HG02885 (cell line): ENCODE measurements at regions not wholly inside any gene's neighbourhood (a gene's known extent, or its start where the extent isn't known, plus 50 kb on each side); places are given as distances from the start of the nearest gene placed in this dataset.
A peak's percentile ranks its signal among the peaks of the same experiment; 100 is the strongest.
"Not testable (repeated sequence)": the region's sequence is repeated elsewhere in the genome, so short reads cannot be mapped to it uniquely, and the experiment has no call there.

Experiments
- ATAC-seq: cut with Tn5 transposase; IDR thresholded peaks from one replicate; pipeline ENCODE4 v1.9.1; 2021; ENCODE audit warnings: mild to moderate bottlenecking; ENCODE audit not compliant: unreplicated experiment, poor library complexity

- ATAC-seq: peak; percentile 100
Measured at GRCh38 chr14:99995700-99996356, 69.4 kb upstream of the EVL start.

GRCh38 chr14:99996951-99997571 lies 68.2 kb upstream of the EVL start:
- no peak for ATAC-seq

GRCh38 chr14:100000398-100000797 lies 64.8 kb upstream of the EVL start:
- ATAC-seq: not testable (repeated sequence)

GRCh38 chr14:100004392-100004791 lies 60.8 kb upstream of the EVL start:
- ATAC-seq: no peak

GRCh38 chr14:100007254-100007653 lies 58.0 kb upstream of the EVL start:
- no peak for ATAC-seq

- not testable (repeated sequence) for ATAC-seq
Measured at GRCh38 chr14:100009802-100010201, 55.4 kb upstream of the EVL start.

- ATAC-seq: no peak
Measured at GRCh38 chr14:100010679-100011078, 54.5 kb upstream of the EVL start.

GRCh38 chr14:100011628-100012325 lies 53.4 kb upstream of the EVL start:
- no peak for ATAC-seq

GRCh38 chr14:100012478-100013327 lies 52.5 kb upstream of the EVL start:
- ATAC-seq: no peak

- peak; percentile 93 for ATAC-seq
Measured at GRCh38 chr14:100015251-100015655, 50.0 kb upstream of the EVL start.
